HG03139 (cell line): ENCODE measurements at regions not wholly inside any gene's neighbourhood (a gene's known extent, or its start where the extent isn't known, plus 50 kb on each side); places are given as distances from the start of the nearest gene placed in this dataset.

Experiments used
- ATAC-seq: cut with Tn5 transposase; IDR thresholded peaks from one replicate; pipeline ENCODE4 v1.9.1; 2021; ENCODE audit not compliant: unreplicated experiment

DNA sequence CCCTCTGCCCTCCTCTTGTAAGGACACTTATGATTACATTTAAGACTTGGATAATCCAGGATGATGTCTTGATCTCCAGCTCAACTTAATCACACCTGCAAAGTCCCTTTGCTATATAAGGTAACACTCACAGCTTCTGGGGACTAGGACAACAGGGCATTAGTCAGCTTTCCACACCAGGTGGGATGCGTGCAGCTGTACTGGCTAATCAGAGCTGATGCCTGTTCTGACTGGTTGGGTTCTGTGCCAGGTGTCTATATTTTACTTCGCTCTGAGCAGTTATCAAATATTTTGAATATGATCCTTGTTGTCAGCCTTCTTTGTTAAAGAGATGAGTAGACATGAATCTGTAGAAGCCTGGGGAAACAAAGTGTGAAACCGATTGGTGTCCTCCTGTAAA is 115.5 kb upstream of the ATP8B1 start:
- ATAC-seq, result no peak

DNA sequence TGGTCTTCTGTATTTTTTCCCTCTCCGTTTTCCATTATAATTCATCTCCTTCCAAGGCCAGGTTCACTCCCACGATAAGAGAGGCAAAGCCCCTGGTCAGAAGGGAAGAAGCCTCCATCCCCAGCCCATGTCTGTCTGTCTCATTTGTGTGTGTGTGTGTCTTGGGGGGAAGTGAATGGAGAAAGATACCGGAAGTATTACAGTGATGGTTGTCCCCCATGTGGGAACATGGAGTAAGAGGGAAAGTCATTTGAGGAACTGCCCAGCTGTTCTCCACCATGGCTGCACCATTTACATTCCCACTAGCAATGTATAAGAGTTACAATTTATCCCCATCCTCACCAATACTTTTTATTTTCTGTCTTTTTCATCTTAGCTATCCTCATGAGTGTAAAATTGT is 113.6 kb upstream of the ATP8B1 start:
- ATAC-seq, result no peak

DNA sequence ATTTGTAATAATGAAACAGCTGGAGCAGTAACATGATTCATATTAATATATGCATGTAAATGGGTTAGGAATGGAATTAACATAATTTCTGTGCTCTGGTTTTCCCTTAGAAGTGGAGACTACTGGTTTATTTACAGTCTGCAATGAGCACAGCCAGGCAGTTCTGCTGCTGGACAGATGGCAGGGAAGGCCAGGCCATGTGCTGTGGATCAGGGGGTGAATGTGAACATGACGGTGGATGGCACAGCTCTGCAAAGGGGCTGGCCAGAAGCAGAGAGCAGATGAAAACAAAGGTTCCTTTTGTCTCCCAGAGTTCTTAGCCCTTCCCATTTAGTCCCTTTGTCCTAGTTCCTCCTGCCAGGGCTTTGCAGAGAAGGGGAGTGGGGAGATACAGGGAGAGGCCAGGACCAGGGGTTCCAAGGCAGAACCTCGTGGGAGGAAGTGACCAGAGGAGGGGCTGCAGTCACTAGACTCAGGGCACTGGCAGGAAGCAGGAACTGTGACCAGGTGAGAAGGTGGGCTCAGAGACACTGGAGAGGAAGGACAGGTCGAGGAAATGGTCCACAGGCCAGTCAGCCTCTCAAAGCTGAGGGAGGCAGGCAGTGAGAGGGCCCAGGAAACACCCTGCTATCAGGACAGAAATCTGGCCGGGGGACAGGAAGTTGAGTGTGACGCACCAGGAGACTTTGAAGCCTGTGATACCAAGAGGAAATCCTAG is 112.9 kb upstream of the ATP8B1 start:
- no peak for ATAC-seq

DNA sequence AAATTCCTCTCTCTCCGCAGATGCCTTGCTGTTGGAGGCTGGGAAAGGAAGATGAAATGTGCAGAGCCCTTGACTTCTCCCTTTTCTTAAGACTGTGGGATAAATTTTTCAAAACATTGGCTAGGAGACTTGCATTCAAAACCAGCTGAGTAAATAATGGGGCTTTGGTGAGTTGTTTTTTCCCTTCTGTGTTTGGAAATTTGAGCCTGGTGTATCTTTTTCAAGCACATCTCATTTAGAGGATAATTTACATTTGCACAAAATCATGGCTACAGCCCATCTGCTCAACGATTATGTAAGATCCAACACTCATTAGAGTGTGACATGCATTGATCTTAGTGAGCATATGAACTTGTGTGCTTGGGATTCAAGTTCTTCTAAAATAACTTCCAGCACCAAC is 112.1 kb upstream of the ATP8B1 start:
- no peak for ATAC-seq

DNA sequence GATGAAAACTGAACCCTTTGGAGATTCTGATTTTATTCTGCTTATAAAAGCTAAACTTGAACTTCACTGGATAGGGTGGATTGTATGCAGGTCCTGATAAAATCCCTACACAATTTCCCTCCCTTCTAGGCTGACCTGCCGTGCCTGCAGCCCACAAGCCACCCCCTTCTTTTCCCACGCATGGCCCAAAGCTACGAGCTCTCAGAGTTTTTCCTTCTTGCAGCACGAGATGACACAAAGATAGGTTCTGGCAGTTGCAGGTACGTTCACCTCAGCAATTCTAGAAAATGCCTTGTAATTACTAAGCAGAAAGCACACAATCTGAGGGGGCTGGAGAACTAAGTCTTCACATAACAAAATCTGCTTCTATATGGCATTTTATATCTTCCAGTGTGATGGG is 110.6 kb upstream of the ATP8B1 start:
- ATAC-seq, result no peak

DNA sequence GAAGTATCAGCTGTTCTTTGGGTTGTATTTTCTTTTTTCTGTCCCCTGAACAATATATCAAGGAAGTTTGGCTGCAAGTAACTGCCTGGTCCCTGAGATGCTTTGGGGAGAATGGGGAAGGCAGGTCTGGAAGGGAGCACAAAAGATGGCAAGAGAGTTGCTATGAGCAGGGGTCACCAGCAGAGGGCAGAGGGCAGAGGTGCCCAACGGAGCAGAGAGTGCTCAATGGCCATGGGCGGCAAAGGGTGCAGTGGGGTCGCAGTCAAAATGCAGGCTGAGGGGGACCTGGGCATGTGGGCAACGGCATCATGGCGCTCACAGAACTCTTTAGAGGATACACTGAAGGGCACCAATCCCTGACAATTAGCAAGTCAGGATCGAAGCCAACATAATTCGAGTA is 107.7 kb upstream of the ATP8B1 start:
- ATAC-seq, result no peak

DNA sequence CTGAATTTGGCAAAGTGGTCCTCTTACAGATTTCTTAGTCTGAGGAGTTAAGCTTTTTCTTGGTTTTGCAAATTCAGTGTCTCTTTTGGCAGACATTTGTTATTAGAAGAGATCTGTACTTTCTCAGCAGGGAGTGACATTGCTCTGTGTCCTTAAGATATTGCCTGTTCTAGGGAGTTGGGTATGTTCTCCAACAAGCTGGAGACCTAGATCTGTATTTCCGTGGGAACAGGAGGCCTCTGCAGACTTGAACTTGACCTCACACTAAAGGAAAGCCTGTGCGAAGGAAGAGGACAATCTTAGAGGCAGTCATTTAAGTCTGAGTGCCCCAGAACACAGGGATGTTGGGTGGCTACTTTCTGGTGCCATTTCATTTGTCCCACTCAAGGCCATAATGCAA is 107.0 kb upstream of the ATP8B1 start:
- no peak for ATAC-seq

DNA sequence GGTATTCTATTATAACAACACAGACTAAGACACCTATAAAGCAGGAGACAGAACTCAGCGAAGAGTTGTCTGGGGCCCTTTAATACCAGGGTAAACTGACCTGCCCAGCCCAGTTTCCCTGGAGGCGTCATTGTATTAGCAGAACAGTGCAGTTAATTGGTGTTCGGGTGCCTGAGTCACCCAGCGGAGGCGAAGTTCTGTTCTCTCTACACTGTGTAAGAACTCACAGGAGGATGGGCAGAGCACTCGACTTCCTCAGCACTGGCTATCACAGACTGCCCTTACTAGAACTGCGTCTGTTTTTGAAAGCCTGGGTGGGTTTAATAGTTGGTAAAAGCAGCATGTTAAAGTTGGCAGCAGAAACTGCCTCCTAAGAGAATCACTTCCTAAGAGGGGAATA is 106.5 kb upstream of the ATP8B1 start:
- ATAC-seq, result no peak

DNA sequence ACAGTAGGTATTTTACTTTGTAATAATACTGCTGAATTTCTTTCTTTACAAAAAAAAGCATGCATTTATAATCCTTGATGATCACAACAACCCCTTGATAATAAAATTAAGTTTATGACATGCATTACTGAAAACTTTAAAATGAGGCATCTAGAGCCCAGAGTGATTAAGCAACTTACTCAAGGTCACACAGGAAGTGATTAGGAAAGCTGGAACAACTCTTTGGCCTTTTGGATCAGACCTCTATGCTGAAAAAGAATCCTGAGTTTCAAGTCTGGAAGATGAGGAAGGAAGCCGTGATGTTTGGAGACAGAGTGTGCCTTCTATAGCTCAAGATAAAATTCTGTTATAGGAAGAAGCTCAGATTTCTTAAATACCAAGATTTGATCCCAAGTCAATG is 105.0 kb upstream of the ATP8B1 start:
- no peak for ATAC-seq

DNA sequence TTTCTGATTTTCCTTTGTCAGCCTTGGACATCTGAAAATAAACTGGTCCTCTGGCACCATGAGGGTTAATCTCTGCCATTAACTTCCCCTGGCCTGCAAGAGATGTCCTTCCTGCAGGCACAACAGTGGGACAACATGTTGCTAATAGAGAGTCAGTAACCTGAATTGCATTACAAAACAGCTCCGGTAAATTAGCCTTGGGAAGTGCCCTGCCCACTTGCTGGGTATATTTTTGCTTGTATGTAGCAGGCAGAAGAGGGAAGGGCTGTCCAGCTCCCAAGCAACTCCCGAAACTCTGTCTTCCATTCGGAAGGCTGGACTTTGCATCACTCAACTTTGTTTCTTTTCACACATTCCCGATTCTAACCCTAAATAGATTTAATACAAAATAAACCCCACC is 104.4 kb upstream of the ATP8B1 start:
- no peak for ATAC-seq

DNA sequence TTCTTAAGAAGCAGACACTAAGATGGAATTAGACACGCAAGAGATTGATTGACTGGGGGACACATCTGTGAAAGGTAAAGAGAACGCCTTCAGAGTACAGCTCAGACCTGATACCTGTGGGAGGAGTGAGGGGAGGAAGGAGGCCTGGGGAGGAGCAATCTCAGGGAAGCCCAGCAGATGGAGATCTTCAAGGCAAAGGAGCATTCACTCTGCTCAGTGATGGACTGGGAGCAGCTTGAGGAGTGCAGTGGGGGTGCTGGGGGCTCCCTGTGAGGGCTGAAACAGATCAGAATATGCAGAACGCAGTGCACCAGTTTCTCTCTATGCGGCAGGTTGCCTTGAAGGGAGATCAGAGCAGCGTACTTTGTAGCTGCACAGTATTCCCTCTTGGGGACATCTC is 103.7 kb upstream of the ATP8B1 start:
- no peak for ATAC-seq

DNA sequence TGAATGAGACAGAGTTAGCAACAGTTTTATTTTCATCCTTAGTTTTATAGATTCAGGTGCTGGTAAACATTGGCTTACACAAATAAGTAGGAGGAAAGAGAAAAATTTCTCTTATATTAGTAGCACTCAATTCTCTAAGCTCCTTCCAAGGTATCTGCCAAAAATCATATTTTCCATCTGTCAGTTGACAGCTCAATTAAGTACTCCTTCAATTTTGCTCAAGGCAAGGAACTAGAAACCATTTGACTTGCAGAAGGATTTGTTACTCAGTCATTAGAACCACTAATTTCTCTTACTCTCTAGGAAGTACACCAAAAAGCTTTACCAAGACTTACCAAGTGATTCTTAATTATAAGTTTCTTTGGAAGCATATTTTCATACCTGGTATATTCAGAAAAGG is 101.4 kb upstream of the ATP8B1 start:
- no peak for ATAC-seq

DNA sequence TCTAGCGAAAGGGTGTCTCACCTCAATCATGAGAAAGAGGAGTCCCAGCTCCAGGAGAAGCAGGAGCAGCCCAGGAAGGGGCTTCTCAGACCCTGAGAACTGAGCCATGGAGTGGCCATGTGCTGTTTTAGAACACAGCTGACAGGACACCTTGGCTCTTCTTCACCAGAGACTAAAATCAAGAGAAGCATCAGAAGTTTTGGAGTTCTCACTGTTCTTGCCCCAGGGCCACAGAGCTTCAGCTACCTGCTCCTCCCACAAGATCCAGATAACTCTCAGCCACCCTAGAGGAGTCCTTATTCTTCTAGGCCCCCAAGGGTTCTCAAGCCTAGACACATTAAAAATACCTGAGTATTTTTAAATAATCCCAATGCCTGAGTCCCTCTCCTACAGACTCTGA is 99.6 kb upstream of the ATP8B1 start:
- ATAC-seq, result no peak

DNA sequence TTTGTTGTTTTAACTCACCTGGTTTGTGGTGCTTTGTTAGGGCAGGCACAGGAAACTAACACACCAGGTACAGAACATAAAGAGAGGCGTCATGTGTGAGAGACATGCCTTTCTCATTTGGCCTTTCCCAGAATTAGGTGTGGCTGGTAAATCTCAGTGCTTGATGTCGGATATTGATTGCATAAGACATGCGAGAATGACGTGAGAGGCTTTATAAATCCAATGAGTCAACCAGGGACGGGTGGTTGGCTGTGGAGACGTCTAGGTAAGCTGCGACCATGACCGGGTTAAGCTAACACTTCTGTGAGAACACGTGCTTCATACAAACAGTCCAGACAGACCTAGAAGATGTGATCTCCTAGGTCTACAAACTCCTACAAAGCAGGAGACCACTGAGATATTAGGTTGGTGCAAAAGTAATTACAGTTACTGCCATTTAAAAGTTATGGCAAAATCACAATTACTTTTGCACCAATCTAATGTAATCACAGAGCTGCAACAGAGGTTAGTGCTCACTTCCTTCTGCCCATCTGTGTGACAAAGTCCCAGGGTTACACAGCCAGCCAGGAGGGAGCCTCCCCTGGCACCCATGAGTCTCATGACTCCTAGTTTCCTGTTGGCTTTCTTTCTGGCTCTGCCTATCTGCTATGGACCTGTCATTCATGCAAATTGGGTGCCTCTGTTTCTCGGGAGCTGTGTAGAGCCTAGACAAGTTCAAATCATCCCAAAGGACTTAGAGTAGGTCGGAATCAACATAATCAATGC is 98.9 kb upstream of the ATP8B1 start:
- no peak for ATAC-seq

DNA sequence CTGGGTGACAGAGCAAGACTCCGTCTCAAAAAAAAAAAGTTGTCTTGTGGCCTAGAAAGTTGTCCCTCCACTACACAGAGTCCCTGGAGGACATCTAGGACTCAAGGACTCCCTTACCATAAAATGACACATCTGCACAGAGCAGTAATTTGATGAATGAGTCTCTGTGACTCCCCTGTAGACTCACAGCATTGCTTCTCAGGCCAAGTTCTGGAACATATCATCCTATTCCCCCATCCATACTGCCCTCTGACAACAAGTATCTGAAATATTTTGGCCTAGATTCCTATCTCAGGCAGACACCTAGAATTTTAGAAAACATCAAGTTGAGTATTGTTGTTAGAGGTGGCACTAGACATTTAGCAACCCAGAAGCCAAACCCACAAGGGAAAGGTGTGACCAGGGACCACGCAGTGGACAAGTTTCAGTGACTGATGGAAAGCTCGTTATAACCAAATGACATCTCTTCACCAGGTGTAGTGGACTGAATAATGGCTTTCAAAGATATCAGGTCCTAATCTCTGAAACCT is 97.9 kb upstream of the ATP8B1 start:
- ATAC-seq, result no peak

DNA sequence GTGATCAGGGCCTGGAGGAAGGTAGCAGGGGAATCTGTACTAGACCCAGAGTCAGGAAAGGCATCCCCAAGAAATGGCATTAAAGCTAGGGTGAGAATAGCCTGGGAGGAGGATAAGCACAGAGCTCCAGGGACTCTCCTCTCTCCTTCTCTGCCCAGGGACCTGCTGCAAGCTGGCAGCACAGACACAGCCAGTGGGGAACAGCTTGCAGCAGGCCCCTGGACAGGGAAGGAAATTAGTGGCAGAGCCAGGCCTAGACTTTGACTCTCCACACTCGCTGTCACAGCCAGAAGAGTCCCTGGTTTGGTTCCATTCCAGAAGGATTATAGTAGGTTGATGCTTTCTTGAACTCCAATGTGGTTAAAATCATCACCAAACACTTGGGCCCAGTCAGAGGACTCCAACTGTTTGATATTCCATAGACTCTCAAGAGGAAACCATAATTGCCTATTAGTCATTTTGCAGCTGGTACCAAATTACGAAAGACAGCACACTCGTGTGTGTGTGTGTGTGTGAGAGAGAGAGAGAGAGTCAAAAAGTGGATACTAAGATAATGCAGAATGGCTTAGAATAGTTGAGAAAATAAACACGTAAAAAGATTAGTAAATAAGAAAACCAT is 95.5 kb upstream of the ATP8B1 start:
- ATAC-seq, result no peak

DNA sequence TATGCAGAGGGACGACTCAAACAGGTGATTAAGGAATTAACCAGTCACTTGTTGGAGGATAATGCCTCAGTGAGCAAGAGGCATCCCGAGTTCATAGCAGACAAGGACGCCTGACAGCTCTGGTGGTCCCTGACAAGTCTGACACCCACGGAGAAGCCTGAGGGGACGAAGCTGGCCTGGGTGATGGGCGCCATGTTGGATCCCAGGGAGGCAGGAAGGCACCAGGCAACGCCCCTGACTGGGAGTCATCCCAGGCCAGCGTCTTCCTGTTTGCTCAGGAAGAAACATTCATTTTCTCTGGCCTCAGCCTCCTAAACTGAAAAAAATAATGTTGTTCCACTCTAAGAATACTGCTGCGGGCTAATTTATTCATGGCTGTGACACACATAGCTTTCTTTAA is 92.1 kb upstream of the ATP8B1 start:
- no peak for ATAC-seq

DNA sequence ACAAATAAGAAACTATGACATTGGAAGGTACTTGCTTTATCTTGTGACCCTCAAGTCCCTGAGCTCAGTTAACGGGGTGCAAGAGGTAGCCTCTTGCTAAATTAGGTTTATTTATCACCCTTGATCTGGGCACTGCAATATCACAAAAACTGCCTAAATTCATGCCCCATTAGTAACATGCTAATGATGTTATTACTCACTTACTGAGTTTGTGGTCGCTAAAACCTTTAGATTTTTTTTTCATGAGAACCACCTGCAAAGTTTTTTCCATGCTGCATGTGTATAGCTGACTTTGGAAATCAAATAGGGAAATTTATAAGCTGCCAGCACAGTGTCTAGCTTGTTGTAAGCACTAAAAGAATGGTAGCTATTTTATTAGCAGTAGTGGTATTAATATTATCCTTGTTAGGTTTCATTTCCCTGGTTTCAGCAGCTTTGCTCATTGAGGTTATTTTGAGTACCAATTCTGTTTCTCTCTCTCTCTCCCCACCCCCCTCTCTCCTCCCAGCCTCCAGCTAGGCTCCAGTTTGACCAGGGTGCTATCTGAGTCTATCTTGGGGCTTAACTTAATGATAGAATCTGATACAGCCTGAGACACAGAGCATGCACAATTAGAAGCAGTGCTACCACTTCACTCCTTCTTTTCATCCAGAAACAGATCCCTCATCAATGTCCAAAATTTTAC is 88.7 kb upstream of the ATP8B1 start:
- ATAC-seq, result no peak

DNA sequence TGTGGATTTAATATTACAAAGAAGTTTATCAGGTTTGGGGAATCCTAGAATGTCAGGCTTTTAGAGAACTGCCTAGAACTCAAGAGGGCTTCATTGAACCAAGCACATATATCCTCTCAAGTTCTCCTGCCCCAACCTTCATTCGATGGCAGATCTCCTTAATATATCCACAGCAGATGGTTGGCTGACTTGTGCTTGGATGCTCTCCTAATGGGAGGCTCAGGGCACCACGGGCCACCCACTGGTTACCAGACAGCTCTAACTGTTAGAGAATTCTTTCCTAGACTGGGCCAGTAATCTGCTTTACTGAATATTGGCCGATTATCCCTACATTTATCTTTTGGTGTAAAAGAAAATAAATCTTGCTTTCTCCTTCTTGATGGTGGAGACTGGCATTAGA is 87.2 kb upstream of the ATP8B1 start:
- no peak for ATAC-seq

DNA sequence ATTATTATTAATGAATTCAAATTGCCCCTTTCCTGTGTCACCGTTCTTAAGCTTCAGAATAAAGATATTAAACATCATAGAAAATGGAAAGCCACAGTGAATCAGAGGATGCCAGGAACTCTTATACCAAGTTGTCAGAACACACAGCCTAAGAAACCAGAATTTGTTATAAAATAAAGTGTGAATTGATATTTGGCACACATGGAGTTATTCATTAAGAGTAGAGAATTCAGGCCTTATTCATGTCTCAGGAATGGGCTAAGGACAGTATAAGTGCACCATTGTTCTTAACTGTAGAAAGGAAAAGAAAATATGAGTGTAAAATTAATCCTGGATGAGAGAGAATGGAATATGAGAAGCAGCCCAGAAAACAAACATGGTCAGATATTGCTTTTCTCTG is 86.7 kb upstream of the ATP8B1 start:
- ATAC-seq, result no peak

DNA sequence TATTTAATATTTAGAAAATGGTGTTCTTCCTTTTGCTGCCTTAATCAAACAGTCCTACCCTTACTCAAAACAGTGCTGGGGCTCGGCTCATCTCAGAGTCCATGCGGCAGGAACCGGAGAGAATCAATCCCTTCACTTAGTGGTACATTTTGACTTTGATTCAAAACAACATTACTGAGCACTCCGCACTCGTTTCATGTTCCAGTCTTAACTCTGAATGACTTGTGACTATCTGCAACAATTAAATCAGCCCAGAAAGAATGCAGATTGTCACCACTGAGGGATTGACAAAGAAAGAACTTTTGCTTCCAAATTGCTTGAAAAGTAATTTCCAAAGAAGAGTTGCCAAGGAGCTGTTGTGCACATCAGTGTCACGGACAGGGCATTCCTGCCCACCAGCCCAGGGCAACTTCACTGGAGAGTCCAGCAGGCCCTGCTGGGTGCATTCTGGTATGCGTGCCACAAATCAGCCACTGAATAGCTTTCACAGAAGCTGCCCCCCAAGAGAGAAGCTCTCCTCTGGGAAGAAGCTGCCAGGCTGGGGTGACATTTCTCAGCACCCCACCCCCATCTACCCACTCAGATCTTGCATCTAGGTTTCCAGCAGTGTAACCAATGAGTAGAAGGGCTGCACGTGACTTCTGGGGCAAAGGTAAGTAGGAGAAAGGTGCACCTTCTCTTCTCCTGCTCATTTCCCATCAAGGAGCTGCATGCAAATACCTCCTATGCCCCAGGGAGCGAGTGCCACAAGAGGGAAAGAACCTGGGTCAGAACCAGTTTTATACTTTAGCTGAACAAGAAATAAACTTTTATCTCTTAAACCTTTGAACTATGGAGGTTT is 84.6 kb upstream of the ATP8B1 start:
- no peak for ATAC-seq
